ENCODE measurements at regions not wholly inside any gene's neighbourhood (a gene's known extent, or its start where the extent isn't known, plus 50 kb on each side); places are given as distances from the start of the nearest gene placed in this dataset.

DNA sequence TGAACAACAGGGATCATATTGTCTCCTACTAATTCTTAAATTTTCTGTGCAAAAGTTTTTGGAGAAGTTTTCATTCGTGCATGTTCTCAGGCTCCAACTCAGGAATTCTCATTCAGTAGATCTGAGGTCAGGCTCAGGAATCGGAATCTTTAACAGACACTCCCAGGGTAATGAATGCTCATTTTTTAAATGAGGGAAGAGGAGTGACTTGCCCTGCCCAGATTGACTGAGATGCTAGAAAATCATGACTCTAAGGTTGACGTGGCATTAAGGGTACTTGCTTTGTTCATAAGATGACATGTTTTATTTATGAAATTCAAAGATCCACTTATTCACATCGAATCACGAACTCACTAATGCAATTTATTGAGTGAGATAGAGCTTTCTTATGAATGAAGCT is 196.6 kb upstream of the NPVF start:
- TF ChIP-seq, protein P1, sequence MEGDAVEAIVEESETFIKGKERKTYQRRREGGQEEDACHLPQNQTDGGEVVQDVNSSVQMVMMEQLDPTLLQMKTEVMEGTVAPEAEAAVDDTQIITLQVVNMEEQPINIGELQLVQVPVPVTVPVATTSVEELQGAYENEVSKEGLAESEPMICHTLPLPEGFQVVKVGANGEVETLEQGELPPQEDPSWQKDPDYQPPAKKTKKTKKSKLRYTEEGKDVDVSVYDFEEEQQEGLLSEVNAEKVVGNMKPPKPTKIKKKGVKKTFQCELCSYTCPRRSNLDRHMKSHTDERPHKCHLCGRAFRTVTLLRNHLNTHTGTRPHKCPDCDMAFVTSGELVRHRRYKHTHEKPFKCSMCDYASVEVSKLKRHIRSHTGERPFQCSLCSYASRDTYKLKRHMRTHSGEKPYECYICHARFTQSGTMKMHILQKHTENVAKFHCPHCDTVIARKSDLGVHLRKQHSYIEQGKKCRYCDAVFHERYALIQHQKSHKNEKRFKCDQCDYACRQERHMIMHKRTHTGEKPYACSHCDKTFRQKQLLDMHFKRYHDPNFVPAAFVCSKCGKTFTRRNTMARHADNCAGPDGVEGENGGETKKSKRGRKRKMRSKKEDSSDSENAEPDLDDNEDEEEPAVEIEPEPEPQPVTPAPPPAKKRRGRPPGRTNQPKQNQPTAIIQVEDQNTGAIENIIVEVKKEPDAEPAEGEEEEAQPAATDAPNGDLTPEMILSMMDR (IDR thresholded peaks at IDR 0.05; ENCODE audit: insufficient read depth, low read length, poor library complexity, severe bottlenecking): no peak
- no peaks in the 10 kb centered on the region for H3K36me3 ChIP-seq (ENCODE audit: control insufficient read depth, insufficient read depth, low read length)
- H3K27me3 ChIP-seq (ENCODE audit: control insufficient read depth, insufficient read depth, low read length): no peaks in the 10 kb centered on the region
- DNase-seq (ENCODE audit: low read depth): no peak
- H3K4me3 ChIP-seq (ENCODE audit: low read depth, low read length): no peak overlapping the region

DNA sequence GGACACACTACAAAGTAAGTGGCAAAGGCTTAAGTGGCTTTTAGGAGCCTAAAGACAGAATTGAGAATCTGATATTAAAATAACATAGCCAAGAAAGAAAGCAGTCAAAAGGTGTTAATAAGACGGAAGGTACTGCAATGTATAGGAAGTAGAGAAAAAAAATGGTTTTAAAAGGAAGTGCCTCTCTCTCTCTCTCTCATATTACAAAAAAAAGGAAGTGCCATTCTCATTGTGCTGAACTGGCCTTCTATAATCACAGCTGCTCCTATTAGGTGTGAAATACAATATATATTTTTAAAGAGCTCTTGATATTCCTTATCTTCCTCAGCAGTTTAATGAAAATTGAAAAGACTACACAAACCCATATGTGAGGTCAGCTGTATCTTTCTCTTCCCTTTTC is 199.4 kb upstream of the NPVF start:
- no peak overlapping the region for H3K4me3 ChIP-seq (ENCODE audit: low read depth, low read length)
- TF ChIP-seq, protein P1 (IDR thresholded peaks at IDR 0.05; ENCODE audit: insufficient read depth, low read length, poor library complexity, severe bottlenecking): no peak
- H3K27me3 ChIP-seq (ENCODE audit: control insufficient read depth, insufficient read depth, low read length): no peaks in the 10 kb centered on the region
- DNase-seq (ENCODE audit: low read depth): no peak
- H3K36me3 ChIP-seq (ENCODE audit: control insufficient read depth, insufficient read depth, low read length): no peaks in the 10 kb centered on the region

DNA sequence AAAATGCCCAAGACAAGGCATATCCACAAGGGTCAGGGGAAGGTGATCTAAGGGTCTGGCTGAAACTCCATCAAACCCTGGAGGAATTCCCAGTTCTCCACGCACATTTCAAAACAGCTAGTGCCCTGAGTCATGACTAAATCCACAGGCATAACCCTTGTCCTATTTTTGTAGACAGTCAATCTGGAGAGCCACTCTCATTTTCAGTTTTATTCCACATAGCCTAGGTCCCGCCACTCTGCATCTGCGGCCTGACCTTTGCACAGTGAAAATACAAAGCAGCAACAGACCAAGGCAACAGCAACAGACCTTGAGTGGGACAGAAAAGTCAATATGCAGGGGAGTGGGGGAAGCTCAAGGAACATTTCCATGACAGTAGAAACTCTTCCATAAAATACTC is 201.4 kb upstream of the NPVF start:
- Histone ChIP-seq H3K4me3 (ENCODE audit: low read depth, low read length) (no peak overlapping the region), H3K36me3 (ENCODE audit: control insufficient read depth, insufficient read depth, low read length) (no peaks in the 10 kb centered on the region), H3K27me3 (ENCODE audit: control insufficient read depth, insufficient read depth, low read length) (no peaks in the 10 kb centered on the region)
- no peak for DNase-seq (ENCODE audit: low read depth)
- TF ChIP-seq, protein P1 (IDR thresholded peaks at IDR 0.05; ENCODE audit: insufficient read depth, low read length, poor library complexity, severe bottlenecking): no peak

DNA sequence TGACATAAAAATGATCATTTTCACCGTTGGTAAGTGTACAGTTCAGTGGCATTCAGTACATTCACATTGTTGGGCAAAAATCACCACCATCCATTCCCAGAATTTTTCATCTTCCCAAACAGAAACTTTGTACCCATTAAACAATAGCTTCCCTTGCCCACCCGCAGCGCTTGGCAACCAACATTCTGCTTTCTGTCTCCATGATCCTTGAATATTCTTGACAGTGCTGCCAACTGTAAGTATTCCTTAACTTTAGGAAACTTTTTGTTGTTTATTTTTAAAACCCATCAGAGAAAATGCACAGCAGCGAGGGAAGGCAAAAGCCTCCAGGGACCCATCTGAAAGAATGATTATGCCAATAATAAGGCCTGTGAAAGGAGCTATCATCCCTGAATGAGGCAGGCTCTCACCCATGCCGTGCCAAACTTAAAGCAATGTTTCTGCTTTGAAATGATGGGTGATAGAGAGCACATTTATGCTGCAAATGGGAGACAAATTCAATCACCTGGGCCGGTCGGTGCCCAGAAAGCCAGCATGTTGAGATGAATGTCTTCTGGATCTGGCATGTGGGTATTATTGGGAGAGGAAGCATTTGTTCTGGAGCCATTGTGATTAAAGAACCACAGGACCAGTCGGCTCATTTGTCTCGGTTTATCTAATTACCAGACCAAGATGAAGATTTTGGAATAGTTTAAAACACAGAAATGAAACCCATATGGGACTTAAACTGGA is 202.1 kb upstream of the NPVF start:
- no peaks in the 10 kb centered on the region for H3K36me3 ChIP-seq (ENCODE audit: control insufficient read depth, insufficient read depth, low read length)
- no peak for DNase-seq (ENCODE audit: low read depth)
- TF ChIP-seq, protein P1 (IDR thresholded peaks at IDR 0.05; ENCODE audit: insufficient read depth, low read length, poor library complexity, severe bottlenecking): no peak
- no peaks in the 10 kb centered on the region for H3K27me3 ChIP-seq (ENCODE audit: control insufficient read depth, insufficient read depth, low read length)
- H3K4me3 ChIP-seq (ENCODE audit: low read depth, low read length): no peak overlapping the region

DNA sequence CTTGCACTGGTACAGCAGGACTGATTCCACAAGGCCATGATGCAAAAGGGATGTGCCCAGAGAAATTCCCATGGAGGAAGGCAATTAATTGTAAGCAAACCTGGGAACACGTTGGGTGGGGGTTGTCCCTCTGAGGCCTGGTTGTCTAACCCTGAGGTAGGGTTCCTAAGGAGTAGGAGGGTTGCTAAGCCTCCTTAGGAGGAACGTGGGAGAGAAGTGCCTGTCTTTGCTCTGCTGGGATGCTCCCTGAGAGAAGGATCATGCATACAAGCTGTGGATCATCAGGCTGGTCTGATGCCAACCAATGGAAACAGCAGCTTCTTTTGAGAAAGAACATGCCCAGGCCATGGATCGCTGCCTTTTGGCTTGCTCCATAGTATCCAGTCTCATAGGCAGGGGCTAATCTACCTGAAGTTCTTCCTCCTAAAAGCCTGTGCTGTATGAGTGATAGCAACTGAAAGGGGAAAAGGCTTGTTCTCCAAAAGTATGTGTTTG is 203.7 kb upstream of the NPVF start:
- no peaks in the 10 kb centered on the region for H3K36me3 ChIP-seq (ENCODE audit: control insufficient read depth, insufficient read depth, low read length)
- TF ChIP-seq, protein P1 (IDR thresholded peaks at IDR 0.05; ENCODE audit: insufficient read depth, low read length, poor library complexity, severe bottlenecking): no peak
- H3K27me3 ChIP-seq (ENCODE audit: control insufficient read depth, insufficient read depth, low read length): no peaks in the 10 kb centered on the region
- H3K4me3 ChIP-seq (ENCODE audit: low read depth, low read length): no peak overlapping the region
- DNase-seq (ENCODE audit: low read depth): no peak

DNA sequence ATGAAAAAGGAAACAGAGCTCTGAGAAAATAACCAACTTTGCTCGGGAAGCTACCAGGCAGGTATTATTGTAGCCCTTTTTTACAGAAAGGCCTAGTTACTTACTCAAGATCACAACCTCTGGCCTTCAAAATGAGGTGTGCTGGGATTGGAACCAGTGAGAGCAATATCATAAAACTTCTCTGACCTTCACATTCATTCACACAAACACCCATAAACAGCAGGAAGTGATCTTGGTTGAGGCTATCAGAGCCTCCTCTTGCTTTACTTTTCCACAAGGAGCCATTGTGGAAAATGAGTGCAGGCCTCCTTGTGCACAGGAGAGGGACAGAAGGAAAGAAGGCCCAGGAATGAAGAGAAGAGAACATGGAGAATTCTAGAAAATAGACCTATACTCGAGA is 204.5 kb upstream of the NPVF start:
- Histone ChIP-seq H3K36me3 (ENCODE audit: control insufficient read depth, insufficient read depth, low read length) (no peaks in the 10 kb centered on the region), H3K27me3 (ENCODE audit: control insufficient read depth, insufficient read depth, low read length) (no peaks in the 10 kb centered on the region), H3K4me3 (ENCODE audit: low read depth, low read length) (no peak overlapping the region)
- DNase-seq (ENCODE audit: low read depth): no peak
- TF ChIP-seq, protein P1 (IDR thresholded peaks at IDR 0.05; ENCODE audit: insufficient read depth, low read length, poor library complexity, severe bottlenecking): no peak
